Neutrophil (primary cell): ENCODE measurements at regions not wholly inside any gene's neighbourhood (a gene's known extent, or its start where the extent isn't known, plus 50 kb on each side); places are given as distances from the start of the nearest gene placed in this dataset.

Experiments used
- H3K27ac ChIP-seq: fragments of 200-600 bp; sonication (generic); 2 replicates; pipeline ENCODE4 v1.5.1; 2016; ENCODE audit warnings: mild to moderate bottlenecking, moderate library complexity
- H3K27me3 ChIP-seq: fragments of 200-600 bp; sonication (generic); 2 replicates; pipeline ENCODE4 v1.6.0; 2016; ENCODE audit warnings: mild to moderate bottlenecking
- H3K36me3 ChIP-seq: fragments of 200-600 bp; sonication (generic); 2 replicates; pipeline ENCODE4 v1.5.1; 2017
- H3K4me1 ChIP-seq, 2 experiments: fragments of 200-600 bp in 1 of 2; sonication (generic) in 1 of 2; 1 replicate in 1 of 2; 2 replicates in 1 of 2; pipeline versions ENCODE4 v1.5.1 to v1.6.1; 2013 to 2016; ENCODE audit warnings: low read depth in 1 of 2, low read length in 1 of 2, mild to moderate bottlenecking in 1 of 2, moderate library complexity in 1 of 2; ENCODE audit not compliant: control insufficient read depth in 1 of 2, insufficient read depth in 1 of 2
- H3K4me3 ChIP-seq, 2 experiments: fragments of 200-600 bp in 1 of 2; sonication (generic) in 1 of 2; 1 replicate in 1 of 2; 2 replicates in 1 of 2; pipeline ENCODE4 v1.5.1; 2013 to 2016; ENCODE audit warnings: low read depth in 1 of 2, low read length in 1 of 2, mild to moderate bottlenecking in 1 of 2, moderate library complexity in 1 of 2
- H3K9me3 ChIP-seq: fragments of 200-600 bp; sonication (generic); 2 replicates; pipeline ENCODE4 v1.5.1; 2016
- TF ChIP-seq, protein P1 (sequence below): fragments of 200-600 bp; sonication (generic); IDR thresholded peaks from 2 replicates; pipeline ENCODE4 v1.5.1; 2016; ENCODE audit warnings: antibody characterized with exemption

- Histone ChIP-seq H3K27me3 (no peaks in the 10 kb centered on the region), H3K9me3 (no peaks in the 10 kb centered on the region), H3K36me3 (no peaks in the 10 kb centered on the region), H3K27ac (no peak overlapping the region), H3K4me3 (no peak overlapping the region), H3K4me1 (no peaks in the 10 kb centered on the region)
- TF ChIP-seq, protein P1, sequence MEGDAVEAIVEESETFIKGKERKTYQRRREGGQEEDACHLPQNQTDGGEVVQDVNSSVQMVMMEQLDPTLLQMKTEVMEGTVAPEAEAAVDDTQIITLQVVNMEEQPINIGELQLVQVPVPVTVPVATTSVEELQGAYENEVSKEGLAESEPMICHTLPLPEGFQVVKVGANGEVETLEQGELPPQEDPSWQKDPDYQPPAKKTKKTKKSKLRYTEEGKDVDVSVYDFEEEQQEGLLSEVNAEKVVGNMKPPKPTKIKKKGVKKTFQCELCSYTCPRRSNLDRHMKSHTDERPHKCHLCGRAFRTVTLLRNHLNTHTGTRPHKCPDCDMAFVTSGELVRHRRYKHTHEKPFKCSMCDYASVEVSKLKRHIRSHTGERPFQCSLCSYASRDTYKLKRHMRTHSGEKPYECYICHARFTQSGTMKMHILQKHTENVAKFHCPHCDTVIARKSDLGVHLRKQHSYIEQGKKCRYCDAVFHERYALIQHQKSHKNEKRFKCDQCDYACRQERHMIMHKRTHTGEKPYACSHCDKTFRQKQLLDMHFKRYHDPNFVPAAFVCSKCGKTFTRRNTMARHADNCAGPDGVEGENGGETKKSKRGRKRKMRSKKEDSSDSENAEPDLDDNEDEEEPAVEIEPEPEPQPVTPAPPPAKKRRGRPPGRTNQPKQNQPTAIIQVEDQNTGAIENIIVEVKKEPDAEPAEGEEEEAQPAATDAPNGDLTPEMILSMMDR: no peak
Observed at GRCh38 chr9:108185613-108186012, 670.2 kb downstream of the ACTL7B start.

- no peak overlapping the region for H3K4me3 ChIP-seq
- H3K27me3 ChIP-seq: no peaks in the 10 kb centered on the region
- no peak overlapping the region for H3K27ac ChIP-seq
- H3K4me1 ChIP-seq: peaks cover 0 to 6% of the 10 kb centered on the region in 2 experiments
- TF ChIP-seq, protein P1: no peak
- H3K9me3 ChIP-seq: no peaks in the 10 kb centered on the region
- H3K36me3 ChIP-seq: no peaks in the 10 kb centered on the region
Observed at GRCh38 chr9:108184941-108185340, 670.8 kb downstream of the ACTL7B start.

DNA sequence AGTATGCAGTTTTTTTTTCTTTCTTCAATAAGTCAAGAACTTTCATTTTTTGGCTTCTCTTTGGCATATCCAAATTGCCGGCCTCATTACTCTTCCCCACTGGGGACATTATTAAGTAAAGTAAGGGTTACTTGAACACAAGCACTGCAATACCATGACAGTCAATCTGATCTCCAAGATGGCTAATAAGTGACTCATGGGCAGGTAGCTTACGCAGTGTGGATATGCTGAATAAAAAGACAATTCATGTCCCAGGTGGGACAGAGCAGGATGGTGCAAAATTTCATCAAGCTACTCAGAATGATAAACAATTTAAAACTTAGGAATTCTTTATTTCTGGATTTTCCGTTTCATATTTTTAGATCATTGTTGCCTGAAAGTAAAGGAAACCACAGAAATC is 671.8 kb downstream of the ACTL7B start:
- H3K27me3 ChIP-seq: no peaks in the 10 kb centered on the region
- H3K4me3 ChIP-seq: no peak overlapping the region
- H3K36me3 ChIP-seq: no peaks in the 10 kb centered on the region
- H3K27ac ChIP-seq: no peak overlapping the region
- H3K9me3 ChIP-seq: no peaks in the 10 kb centered on the region
- H3K4me1 ChIP-seq: peaks cover 6 to 16% of the 10 kb centered on the region in 2 experiments
- TF ChIP-seq, protein P1: no peak

DNA sequence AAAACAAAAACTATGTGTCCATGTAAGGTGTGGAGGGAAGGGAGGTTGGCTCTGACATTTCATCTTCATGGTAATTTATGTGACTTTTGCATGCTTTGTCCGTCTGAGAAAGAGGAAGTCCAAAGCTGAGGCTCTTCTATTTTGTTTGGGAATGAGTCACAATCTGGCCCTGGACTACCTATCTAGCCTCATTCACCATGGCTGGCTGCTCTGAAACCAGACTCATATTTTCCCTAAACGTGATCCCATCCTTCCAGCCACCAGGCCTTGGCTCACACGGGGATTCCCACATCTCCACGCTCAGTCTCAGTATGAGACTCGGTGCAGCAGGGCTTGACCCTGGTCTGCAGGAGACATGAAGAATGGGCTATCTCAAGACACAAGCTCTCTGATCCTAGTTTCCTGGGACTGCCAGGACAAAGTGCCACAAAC is 672.8 kb downstream of the ACTL7B start:
- H3K27ac ChIP-seq: no peak overlapping the region
- H3K4me1 ChIP-seq: peaks cover 8 to 18% of the 10 kb centered on the region in 2 experiments
- TF ChIP-seq, protein P1: no peak

DNA sequence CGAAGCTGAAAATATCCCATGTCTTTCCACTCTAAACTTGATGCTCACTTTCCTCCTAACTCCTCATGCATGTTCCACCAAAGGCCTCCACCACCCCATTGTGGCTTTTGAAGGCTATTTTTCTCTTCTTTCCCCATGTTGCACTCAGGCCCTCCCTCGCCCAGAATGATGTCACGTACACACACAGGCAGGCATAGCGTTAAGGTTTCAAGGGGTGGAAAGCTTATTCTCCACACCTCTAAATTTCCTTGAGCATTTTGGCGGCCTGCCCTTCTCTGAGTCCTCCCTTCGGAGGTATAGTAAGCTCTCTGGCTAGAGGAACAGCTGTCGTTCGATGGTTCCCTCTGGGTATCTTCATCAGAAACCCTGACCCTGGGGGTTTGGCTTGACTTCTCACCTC is 673.5 kb downstream of the ACTL7B start:
- Histone ChIP-seq H3K4me3 (no peak overlapping the region), H3K9me3 (no peaks in the 10 kb centered on the region), H3K36me3 (no peaks in the 10 kb centered on the region), H3K4me1 (peaks cover 8 to 18% of the 10 kb centered on the region in 2 experiments), H3K27ac (no peak overlapping the region), H3K27me3 (no peaks in the 10 kb centered on the region)
- TF ChIP-seq, protein P1: no peak

More for the DNA sequence above, 672.8 kb downstream of the ACTL7B start:
- no peaks in the 10 kb centered on the region for H3K36me3 ChIP-seq
- H3K9me3 ChIP-seq: no peaks in the 10 kb centered on the region
- no peak overlapping the region for H3K4me3 ChIP-seq
- H3K27me3 ChIP-seq: no peaks in the 10 kb centered on the region

DNA sequence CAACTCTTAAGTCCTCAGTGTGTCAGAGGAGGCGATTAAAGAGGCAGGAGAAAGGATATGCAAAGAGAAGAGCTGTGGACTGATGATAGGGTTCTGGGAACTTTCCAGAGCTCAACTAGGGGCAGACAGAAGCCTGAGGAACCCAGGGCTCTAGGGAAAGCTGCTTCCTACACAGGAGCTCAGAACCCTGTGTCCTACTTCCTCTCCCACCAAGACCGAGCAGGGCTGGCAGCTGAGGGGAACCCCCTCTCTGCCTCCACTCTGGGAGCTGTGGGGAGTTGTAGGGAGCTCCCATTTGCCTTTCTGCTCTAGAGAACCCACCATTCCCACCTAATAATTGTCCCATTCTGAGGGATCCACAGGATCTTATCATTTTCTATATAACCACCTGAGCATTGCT is 674.3 kb downstream of the ACTL7B start:
- H3K27ac ChIP-seq: no peak overlapping the region
- H3K27me3 ChIP-seq: no peaks in the 10 kb centered on the region
- H3K9me3 ChIP-seq: no peaks in the 10 kb centered on the region
- no peaks in the 10 kb centered on the region for H3K36me3 ChIP-seq
- peaks cover 8 to 18% of the 10 kb centered on the region in 2 experiments for H3K4me1 ChIP-seq
- H3K4me3 ChIP-seq: no peak overlapping the region
- TF ChIP-seq, protein P1: no peak
